Subcutaneous abdominal adipose tissue (tissue), 5 donors: ENCODE measurements at regions not wholly inside any gene's neighbourhood (a gene's known extent, or its start where the extent isn't known, plus 50 kb on each side); places are given as distances from the start of the nearest gene placed in this dataset.

Experiments used
- H3K27ac ChIP-seq: one replicate; pipeline ENCODE4 v1.7.0; 2013; ENCODE audit warnings: low read depth, mild to moderate bottlenecking, inconsistent platforms, low read length, moderate library complexity
- H3K27me3 ChIP-seq, 5 donors: one replicate each; pipeline ENCODE4 v1.7.0; 2013; ENCODE audit warnings: low read length in 5 of 5, inconsistent platforms in 1 of 5; ENCODE audit not compliant: control insufficient read depth in 5 of 5, insufficient read depth in 4 of 5
- H3K36me3 ChIP-seq, 5 donors: one replicate each; pipeline ENCODE4 v1.7.0; 2013; ENCODE audit warnings: low read length in 5 of 5; ENCODE audit not compliant: control insufficient read depth in 5 of 5, insufficient read depth in 5 of 5
- H3K4me1 ChIP-seq, 5 donors: one replicate each; pipeline ENCODE4 v1.7.0; 2013; ENCODE audit warnings: low read length in 5 of 5, mild to moderate bottlenecking in 3 of 5, moderate library complexity in 1 of 5; ENCODE audit not compliant: control insufficient read depth in 5 of 5, insufficient read depth in 5 of 5
- H3K4me3 ChIP-seq, 5 donors: one replicate each; pipeline ENCODE4 v1.7.0; 2013; ENCODE audit warnings: low read length in 5 of 5, low read depth in 1 of 5
- H3K9ac ChIP-seq, 5 donors: one replicate each; pipeline ENCODE4 v1.7.0; 2013; ENCODE audit warnings: low read length in 5 of 5, mild to moderate bottlenecking in 4 of 5, moderate library complexity in 3 of 5
- H3K9me3 ChIP-seq, 5 donors: one replicate each; pipeline ENCODE4 v1.7.0; 2013; ENCODE audit warnings: low read length in 5 of 5; ENCODE audit not compliant: control insufficient read depth in 5 of 5
- donor health status: healthy.
- donor health status: healthy.
- donor health status: healthy.
- donor health status: healthy.
- donor health status: healthy.

DNA sequence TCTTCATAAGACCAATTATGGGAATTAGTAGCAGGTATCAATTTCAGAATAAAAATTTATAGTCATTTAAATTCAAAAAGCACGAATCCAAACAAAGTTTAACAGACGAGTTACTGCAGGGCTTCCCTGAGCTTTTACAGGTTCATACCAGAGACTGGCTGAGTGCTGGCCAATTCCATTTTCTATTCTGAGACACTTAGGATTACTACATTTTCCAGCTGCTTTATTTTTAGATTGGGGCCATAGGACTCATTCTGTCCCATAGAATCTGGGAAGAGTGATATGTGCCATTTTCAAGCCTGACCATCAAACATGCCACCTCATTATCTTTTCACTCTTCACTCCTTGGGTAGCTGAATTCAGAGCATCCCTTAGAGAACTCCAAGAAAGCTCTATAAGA lies 410.7 kb downstream of the DNAH5 start:
- H3K9me3 ChIP-seq: peaks cover 0 to 2% (median 0%) of the 10 kb centered on the region in 5 donors
- no peaks in the 10 kb centered on the region for H3K36me3 ChIP-seq
- no peaks in the 10 kb centered on the region for H3K27me3 ChIP-seq
- H3K27ac ChIP-seq: no peak overlapping the region
- H3K9ac ChIP-seq: no peak overlapping the region
- H3K4me1 ChIP-seq: no peaks in the 10 kb centered on the region
- H3K4me3 ChIP-seq: no peak overlapping the region

GRCh38 chr5:13529300-13529699 lies 415.2 kb downstream of the DNAH5 start:
- Histone ChIP-seq H3K9ac (no peak overlapping the region), H3K4me1 (no peaks in the 10 kb centered on the region), H3K27me3 (no peaks in the 10 kb centered on the region), H3K9me3 (no peaks in the 10 kb centered on the region), H3K4me3 (no peak overlapping the region), H3K27ac (no peak overlapping the region), H3K36me3 (no peaks in the 10 kb centered on the region)

- no peaks in the 10 kb centered on the region for H3K27me3 ChIP-seq
- no peak overlapping the region for H3K9ac ChIP-seq
- no peak overlapping the region for H3K4me3 ChIP-seq
- no peaks in the 10 kb centered on the region for H3K9me3 ChIP-seq
- H3K27ac ChIP-seq: no peak overlapping the region
- H3K4me1 ChIP-seq: no peaks in the 10 kb centered on the region
- no peaks in the 10 kb centered on the region for H3K36me3 ChIP-seq
Measured at GRCh38 chr5:13524936-13525335, 419.6 kb downstream of the DNAH5 start.

DNA sequence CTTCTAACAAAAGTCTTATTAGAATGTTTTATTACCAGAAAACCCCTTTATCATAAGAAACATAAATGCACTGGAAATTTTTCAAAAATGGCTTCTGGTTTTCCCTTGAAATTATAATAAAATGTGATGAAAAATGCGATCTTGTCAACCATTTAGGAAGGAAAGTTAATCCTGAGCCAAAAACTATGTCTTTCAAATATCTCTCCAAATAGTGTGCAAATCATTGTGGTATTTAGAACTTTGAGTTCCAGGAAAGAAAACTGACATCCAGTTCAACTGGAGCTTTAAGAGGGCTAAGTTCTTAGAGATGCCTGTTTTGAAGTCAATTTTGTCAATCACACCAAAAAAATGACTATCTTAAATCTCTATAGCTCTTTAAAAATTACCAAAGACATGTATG lies 425.4 kb downstream of the DNAH5 start:
- Histone ChIP-seq H3K27ac (no peak overlapping the region), H3K36me3 (no peaks in the 10 kb centered on the region), H3K4me1 (no peaks in the 10 kb centered on the region), H3K9ac (no peak overlapping the region), H3K27me3 (no peaks in the 10 kb centered on the region), H3K4me3 (no peak overlapping the region), H3K9me3 (no peaks in the 10 kb centered on the region)

DNA sequence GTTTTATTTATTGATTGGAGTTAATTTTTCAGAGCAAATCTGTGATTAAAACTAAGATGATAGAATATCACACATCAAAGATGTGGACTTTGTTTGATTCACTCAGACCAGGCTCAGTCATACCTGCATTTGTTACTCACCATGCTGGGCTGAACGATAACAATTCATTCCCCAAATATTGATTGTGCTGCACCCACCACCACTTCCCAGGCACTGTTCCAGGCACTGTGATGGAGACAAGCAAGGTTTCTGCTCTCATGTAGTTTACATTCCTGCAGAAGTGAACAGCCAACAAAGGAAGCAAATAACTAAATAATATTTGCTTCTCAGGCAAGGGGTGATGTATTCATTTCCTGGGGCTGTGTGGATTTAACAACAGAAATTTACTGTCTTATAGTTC lies 428.3 kb downstream of the DNAH5 start:
- Histone ChIP-seq H3K9me3 (no peaks in the 10 kb centered on the region), H3K9ac (no peak overlapping the region), H3K4me1 (no peaks in the 10 kb centered on the region), H3K36me3 (no peaks in the 10 kb centered on the region), H3K4me3 (no peak overlapping the region), H3K27me3 (no peaks in the 10 kb centered on the region), H3K27ac (no peak overlapping the region)

- no peaks in the 10 kb centered on the region for H3K36me3 ChIP-seq
- no peak overlapping the region for H3K4me3 ChIP-seq
- H3K27me3 ChIP-seq: no peaks in the 10 kb centered on the region
Measured at GRCh38 chr5:13511442-13511841, 433.0 kb downstream of the DNAH5 start.

DNA sequence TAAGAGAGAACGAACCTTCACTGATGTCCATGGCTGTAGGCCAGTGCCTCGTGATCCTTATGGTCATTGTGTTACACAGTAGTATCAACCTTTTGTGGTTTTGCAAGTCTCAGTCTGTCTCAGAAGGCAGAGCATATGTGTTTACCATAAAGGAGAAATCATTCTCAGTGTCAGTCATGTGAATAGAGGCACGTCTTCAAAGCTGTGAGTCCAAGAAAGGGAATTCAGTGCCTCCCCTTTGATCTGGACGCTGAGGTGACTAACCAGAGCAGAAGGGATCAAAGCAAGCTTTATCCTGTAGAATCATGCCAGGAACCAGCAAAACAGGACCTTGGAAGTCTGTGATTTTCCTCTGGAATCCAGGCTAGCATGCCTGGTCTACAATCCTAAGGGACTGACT lies 433.9 kb downstream of the DNAH5 start:
- Histone ChIP-seq H3K27me3 (no peaks in the 10 kb centered on the region), H3K36me3 (no peaks in the 10 kb centered on the region), H3K4me1 (no peaks in the 10 kb centered on the region), H3K27ac (no peak overlapping the region), H3K4me3 (no peak overlapping the region), H3K9me3 (peaks cover 0 to 4% (median 0%) of the 10 kb centered on the region in 5 donors), H3K9ac (no peak overlapping the region)

More at GRCh38 chr5:13511442-13511841, 433.0 kb downstream of the DNAH5 start:
- Histone ChIP-seq H3K9ac (no peak overlapping the region), H3K4me1 (no peaks in the 10 kb centered on the region), H3K9me3 (peaks cover 0 to 4% (median 0%) of the 10 kb centered on the region in 5 donors), H3K27ac (no peak overlapping the region)

- H3K4me3 ChIP-seq: no peak overlapping the region
- no peaks in the 10 kb centered on the region for H3K36me3 ChIP-seq
- no peaks in the 10 kb centered on the region for H3K27me3 ChIP-seq
- H3K9me3 ChIP-seq: peaks cover 0 to 4% (median 0%) of the 10 kb centered on the region in 5 donors
- H3K4me1 ChIP-seq: no peaks in the 10 kb centered on the region
- H3K27ac ChIP-seq: no peak overlapping the region
- H3K9ac ChIP-seq: no peak overlapping the region
Measured at GRCh38 chr5:13508559-13508958, 435.9 kb downstream of the DNAH5 start.

- H3K9ac ChIP-seq: no peak overlapping the region
- peaks cover 0 to 4% (median 0%) of the 10 kb centered on the region in 5 donors for H3K9me3 ChIP-seq
- H3K4me3 ChIP-seq: no peak overlapping the region
- H3K27ac ChIP-seq: no peak overlapping the region
- H3K27me3 ChIP-seq: no peaks in the 10 kb centered on the region
- H3K4me1 ChIP-seq: no peaks in the 10 kb centered on the region
- H3K36me3 ChIP-seq: no peaks in the 10 kb centered on the region
Measured at GRCh38 chr5:13505326-13505725, 439.2 kb downstream of the DNAH5 start.

GRCh38 chr5:13503017-13503416 lies 441.5 kb downstream of the DNAH5 start:
- no peaks in the 10 kb centered on the region for H3K36me3 ChIP-seq
- no peak overlapping the region for H3K4me3 ChIP-seq
- H3K9me3 ChIP-seq: no peaks in the 10 kb centered on the region
- no peaks in the 10 kb centered on the region for H3K27me3 ChIP-seq
- no peak overlapping the region for H3K9ac ChIP-seq
- H3K4me1 ChIP-seq: no peaks in the 10 kb centered on the region
- H3K27ac ChIP-seq: no peak overlapping the region

- Histone ChIP-seq H3K9me3 (no peaks in the 10 kb centered on the region), H3K4me1 (no peaks in the 10 kb centered on the region), H3K36me3 (no peaks in the 10 kb centered on the region), H3K4me3 (no peak overlapping the region), H3K27me3 (no peaks in the 10 kb centered on the region), H3K9ac (no peak overlapping the region), H3K27ac (no peak overlapping the region)
Measured at GRCh38 chr5:13501176-13501575, 443.3 kb downstream of the DNAH5 start.
